Endothelial cell of umbilical vein (primary cell): ENCODE measurements at regions not wholly inside any gene's neighbourhood (a gene's known extent, or its start where the extent isn't known, plus 50 kb on each side); places are given as distances from the start of the nearest gene placed in this dataset.

Experiments
- BruUV-seq: library from RNA; stranded (reverse); fragments of 400-500 nt; replicated peaks from 2 replicates; lab custom pipeline; 2021; lab: Mats Ljungman, UMichigan
- CTCF ChIA-PET: fragments of 300-600, 350-600 bp; sonication (Branson Sonifier 250); formaldehyde crosslinking; loops from one replicate; lab custom pipeline; 2021; ENCODE audit warnings: antibody characterized with exemption, inconsistent platforms; lab: Charles Lee
- POLR2A ChIA-PET: fragments of 300-600, 350-600 bp; sonication (Branson Sonifier 250); formaldehyde crosslinking; loops from one replicate; lab custom pipeline; 2021; ENCODE audit warnings: antibody characterized with exemption, inconsistent platforms; lab: Charles Lee
- DNase-seq: peaks from one replicate; pipeline ENCODE4 v3.0.0-alpha.2; 2011; ENCODE audit warnings: low read depth, low spot score
- FAIRE-seq: peaks from 2 replicates; lab custom pipeline; 2011; peaks lifted over from hg19 to GRCh38; lab: Jason Lieb, UNC
- H2AFZ ChIP-seq: 2 replicates; pipeline ENCODE4 v1.6.0; 2012; ENCODE audit warnings: low read depth, low read length, control low read depth, inconsistent platforms
- H3K27ac ChIP-seq: 2 replicates; pipeline ENCODE4 v1.5.1; 2011; ENCODE audit warnings: low read depth, mild to moderate bottlenecking, control low read depth, low read length, moderate library complexity; ENCODE audit not compliant: insufficient read depth
- H3K27me3 ChIP-seq, 2 experiments: 2 replicates each; pipeline versions ENCODE4 v1.6.0 to v1.6.1; 2011; ENCODE audit warnings: low read length in 2 of 2, mixed read lengths in 1 of 2; ENCODE audit not compliant: control insufficient read depth in 2 of 2, insufficient read depth in 2 of 2
- H3K36me3 ChIP-seq, 2 experiments: 2 replicates in 1 of 2; 3 replicates in 1 of 2; pipeline ENCODE4 v1.5.1; 2011; ENCODE audit warnings: low read length in 2 of 2, mild to moderate bottlenecking in 1 of 2, moderate library complexity in 1 of 2; ENCODE audit not compliant: control insufficient read depth in 2 of 2, insufficient read depth in 2 of 2; ENCODE audit errors: extremely low read depth in 1 of 2
- H3K4me1 ChIP-seq: 3 replicates; pipeline ENCODE4 v1.5.1; 2011; ENCODE audit warnings: mild to moderate bottlenecking, low read length; ENCODE audit not compliant: control insufficient read depth, insufficient read depth; ENCODE audit errors: extremely low read depth
- H3K4me2 ChIP-seq: 2 replicates; pipeline ENCODE4 v1.6.1; 2011; ENCODE audit warnings: low read length, control low read depth, mixed read lengths; ENCODE audit not compliant: insufficient read depth
- H3K4me3 ChIP-seq, 3 experiments: fragments of 200-600 bp in 1 of 3; sonication (generic), shearing (Covaris generic) in 1 of 3; replicated peaks in 1 of 3; 2 replicates each; pipeline ENCODE4 v1.5.1; 2011 to 2016; ENCODE audit warnings: control low read depth in 3 of 3, low read length in 3 of 3, mild to moderate bottlenecking in 2 of 3, inconsistent platforms in 1 of 3, low read depth in 1 of 3, moderate library complexity in 1 of 3; ENCODE audit not compliant: insufficient read depth in 1 of 3
- H3K79me2 ChIP-seq: 2 replicates; pipeline ENCODE4 v1.6.0; 2012; ENCODE audit warnings: low read length, inconsistent platforms; ENCODE audit not compliant: control insufficient read depth, insufficient read depth
- H3K9ac ChIP-seq: replicated peaks from 2 replicates; pipeline ENCODE3; 2011; ENCODE audit warnings: low read length, control low read depth; ENCODE audit not compliant: insufficient read depth; ENCODE audit errors: extremely low read depth
- H3K9me1 ChIP-seq: replicated peaks from 3 replicates; pipeline ENCODE4 v1.6.0; 2011; ENCODE audit warnings: mild to moderate bottlenecking, low read length; ENCODE audit not compliant: control insufficient read depth, insufficient read depth; ENCODE audit errors: extremely low read depth
- H3K9me3 ChIP-seq: replicated peaks from 2 replicates; pipeline ENCODE4 v1.5.1; 2012; ENCODE audit warnings: low read length, inconsistent platforms; ENCODE audit not compliant: control insufficient read depth, insufficient read depth
- H4K20me1 ChIP-seq: replicated peaks from 2 replicates; pipeline ENCODE3; 2011; ENCODE audit warnings: mild to moderate bottlenecking, low read length; ENCODE audit not compliant: control insufficient read depth, insufficient read depth; ENCODE audit errors: extremely low read depth
- CTCF ChIP-seq, 2 donors: IDR thresholded peaks; 1 replicate in 1 of 2; 2 replicates in 1 of 2; pipeline ENCODE4 v1.5.1; 2011; ENCODE audit warnings: low read length in 2 of 2, mild to moderate bottlenecking in 2 of 2, moderate library complexity in 2 of 2, control low read depth in 1 of 2, inconsistent platforms in 1 of 2, low read depth in 1 of 2; ENCODE audit not compliant: insufficient read depth in 1 of 2; ENCODE audit errors: extremely low read depth in 1 of 2
- EZH2 ChIP-seq: IDR thresholded peaks from 2 replicates; pipeline ENCODE4 v1.6.1; 2012; ENCODE audit warnings: borderline replicate concordance, low read depth, mild to moderate bottlenecking, moderate library complexity, low read length, inconsistent platforms; ENCODE audit not compliant: severe bottlenecking
- FOS ChIP-seq: IDR thresholded peaks from 2 replicates; pipeline ENCODE4 v1.6.1; 2011; ENCODE audit warnings: mild to moderate bottlenecking, low read length, moderate library complexity, borderline replicate concordance; ENCODE audit not compliant: insufficient read depth
- GATA2 ChIP-seq: IDR thresholded peaks from 2 replicates; pipeline ENCODE4 v1.7.0; 2011; ENCODE audit warnings: low read depth, mild to moderate bottlenecking, moderate library complexity, mixed read lengths, low read length; ENCODE audit not compliant: insufficient read length, insufficient read depth
- JUN ChIP-seq: IDR thresholded peaks from 2 replicates; pipeline ENCODE4 v1.6.1; 2011; ENCODE audit warnings: borderline replicate concordance, low read depth; ENCODE audit not compliant: insufficient read length, insufficient read depth
- MYC ChIP-seq: IDR thresholded peaks from one replicate; pipeline ENCODE4 v1.6.1; 2011; ENCODE audit warnings: mild to moderate bottlenecking, low read depth, low read length
- POLR2A ChIP-seq: IDR thresholded peaks from 2 replicates; pipeline ENCODE4 v1.6.1; 2012; ENCODE audit warnings: low read depth, mild to moderate bottlenecking, control low read depth, low read length
- POLR2AphosphoS5 ChIP-seq: IDR thresholded peaks from 2 replicates; pipeline ENCODE4 v1.6.1; 2012; ENCODE audit warnings: low read depth, mild to moderate bottlenecking, control low read depth, low read length, moderate library complexity; ENCODE audit not compliant: insufficient read depth
- dilution Hi-C: fragments of 300-500 bp; cut with MboI; formaldehyde crosslinking; loops from one replicate; pipeline ENCODE4 v1.15.0; 2019; ENCODE audit warnings: low sequenced_read_pairs; ENCODE audit not compliant: extremely low pct_ligation_motif_present
- intact Hi-C: fragments of 100-400 bp; cut with micrococcal nuclease; formaldehyde crosslinking; loops from one replicate; pipeline ENCODE4 v1.10.0; 2022
- TF ChIP-seq, protein P1 (sequence below): IDR thresholded peaks from 2 replicates; pipeline ENCODE4 v1.6.1; 2011; ENCODE audit not compliant: insufficient read depth, insufficient read length

DNA sequence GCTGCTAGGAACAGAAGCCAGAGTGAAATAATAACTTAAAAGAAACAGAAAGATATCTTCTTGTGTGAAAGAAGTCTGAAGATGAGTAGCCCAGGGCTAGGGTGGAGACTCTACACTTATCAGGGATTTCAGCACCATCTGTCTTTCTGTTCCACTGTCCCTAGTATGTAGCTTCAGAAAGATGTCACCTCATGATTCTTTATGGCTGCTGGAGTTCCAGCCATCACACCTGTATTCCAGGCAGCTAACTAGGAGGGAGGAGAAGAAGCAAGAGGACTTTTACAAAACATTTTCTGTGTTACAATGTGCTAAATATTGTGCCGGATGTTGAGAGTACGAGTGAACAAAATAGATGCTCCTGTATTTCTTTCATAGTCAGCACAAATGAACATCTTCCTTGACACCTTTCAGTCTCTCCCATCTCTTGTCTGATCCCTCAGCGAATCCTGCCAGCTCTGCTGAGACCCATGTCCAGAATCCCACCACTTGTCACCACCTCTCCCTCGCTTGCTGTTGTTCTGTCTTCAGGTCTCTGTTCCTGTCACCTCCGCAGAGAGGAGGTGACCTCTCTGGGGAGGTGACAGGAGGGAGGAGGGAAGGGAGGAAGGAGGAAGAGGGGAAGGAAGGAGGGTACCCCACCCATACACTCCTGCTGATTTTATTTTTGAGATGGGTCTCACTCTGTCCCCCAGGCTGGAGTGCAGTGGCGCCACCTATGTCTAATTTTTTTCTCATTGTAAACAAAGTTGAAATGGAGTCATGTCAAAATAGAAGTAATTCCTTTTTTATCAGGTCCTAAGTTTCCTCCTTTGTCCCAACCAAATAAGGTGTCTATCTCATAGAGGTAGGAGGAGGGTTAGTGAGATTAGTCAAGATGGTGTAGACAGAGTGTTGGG, 188.9 kb downstream of the TFAP2C start:
- ChIA-PET POLR2A (no interaction called here), CTCF (no interaction called here)
- H3K9me1 ChIP-seq: no peaks in the 10 kb centered on the region
- H2AFZ ChIP-seq: no peak overlapping the region
- H3K79me2 ChIP-seq: no peaks in the 10 kb centered on the region
- dilution Hi-C loops: no loop called here
- BruUV-seq: no TSS peak
- DNase-seq: no peak
- no peak overlapping the region for H3K9ac ChIP-seq
- intact Hi-C loops: no loop called here
- H3K9me3 ChIP-seq: no peaks in the 10 kb centered on the region
- no peaks in the 10 kb centered on the region for H3K27me3 ChIP-seq
- no peak for FAIRE-seq
- H3K4me2 ChIP-seq: no peak overlapping the region
- H3K4me1 ChIP-seq: no peaks in the 10 kb centered on the region
- no peaks in the 10 kb centered on the region for H4K20me1 ChIP-seq
- no peak overlapping the region for H3K4me3 ChIP-seq
- H3K27ac ChIP-seq: no peak overlapping the region
- no peak for TF ChIP-seq GATA2
- TF ChIP-seq MYC: no peak
- TF ChIP-seq FOS: no peak
- no peak for TF ChIP-seq CTCF (IDR thresholded peaks at IDR 0.05; ENCODE audit: extremely low read depth in 1 of 2, insufficient read depth in 1 of 2, low read depth in 1 of 2, low read length in 2 of 2)
- TF ChIP-seq, protein P1, sequence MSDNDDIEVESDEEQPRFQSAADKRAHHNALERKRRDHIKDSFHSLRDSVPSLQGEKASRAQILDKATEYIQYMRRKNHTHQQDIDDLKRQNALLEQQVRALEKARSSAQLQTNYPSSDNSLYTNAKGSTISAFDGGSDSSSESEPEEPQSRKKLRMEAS: no peak
- TF ChIP-seq POLR2A: no peak
- no peak for TF ChIP-seq EZH2
- no peak for TF ChIP-seq JUN
- no peak for TF ChIP-seq POLR2AphosphoS5
- H3K36me3 ChIP-seq: no peaks in the 10 kb centered on the region
